ENCODE measurements at regions not wholly inside any gene's neighbourhood (a gene's known extent, or its start where the extent isn't known, plus 50 kb on each side); places are given as distances from the start of the nearest gene placed in this dataset.

DNA sequence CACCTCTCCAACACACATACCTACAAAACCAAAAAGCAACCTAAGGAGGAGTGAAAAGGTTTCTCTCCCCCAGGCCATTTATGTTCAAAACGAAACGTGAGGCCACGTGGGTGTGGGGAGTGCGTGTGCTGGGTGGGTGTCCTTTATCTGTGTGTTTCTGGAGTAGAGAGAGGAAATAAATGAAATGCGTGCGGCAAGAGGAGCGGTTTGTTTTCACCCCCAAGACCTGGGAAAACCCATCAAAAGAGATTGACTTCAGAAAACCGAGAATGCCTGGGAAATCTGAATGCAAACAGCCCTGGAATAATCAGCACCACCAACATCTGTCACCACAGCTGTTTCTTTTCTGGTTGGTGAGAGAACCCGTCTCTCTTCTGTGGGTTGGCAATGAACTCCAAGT is 137.4 kb downstream of the INSIG2 start:
- no peaks in the 10 kb centered on the region for H3K36me3 ChIP-seq (ENCODE audit: control insufficient read depth, insufficient read depth, low read length)
- no peak for DNase-seq (ENCODE audit: extremely low read depth, insufficient read length)
- no peaks in the 10 kb centered on the region for H3K27me3 ChIP-seq (replicated peaks; ENCODE audit: control insufficient read depth, insufficient read depth, low read length)
- no peak overlapping the region for H3K4me3 ChIP-seq (replicated peaks; ENCODE audit: low read depth, low read length)
- TF ChIP-seq CTCF (IDR thresholded peaks at IDR 0.05; ENCODE audit: insufficient read depth, low read length, poor library complexity, severe bottlenecking): no peak

DNA sequence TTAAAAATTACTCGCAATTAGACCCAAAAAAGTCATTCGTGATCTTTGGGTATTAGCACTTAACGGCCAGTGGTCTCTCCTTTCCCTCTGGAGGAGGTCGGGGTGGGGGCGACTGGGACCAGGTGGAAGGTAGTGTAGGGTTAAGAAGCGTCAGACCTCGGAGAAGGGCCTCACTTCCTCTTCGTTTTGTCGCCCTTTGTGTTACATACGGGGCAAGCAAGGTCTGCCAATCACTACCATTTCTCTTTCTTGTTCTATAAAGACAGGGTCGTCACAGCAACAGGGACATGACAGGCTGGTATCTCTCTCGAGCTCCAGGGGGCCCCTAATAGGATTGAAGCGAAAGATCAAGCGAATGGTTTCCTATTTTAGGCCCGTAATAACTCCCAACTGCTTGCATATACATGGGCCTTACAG is 136.6 kb downstream of the INSIG2 start:
- TF ChIP-seq CTCF (IDR thresholded peaks at IDR 0.05; ENCODE audit: insufficient read depth, low read length, poor library complexity, severe bottlenecking): no peak
- DNase-seq (ENCODE audit: extremely low read depth, insufficient read length): no peak
- Histone ChIP-seq H3K36me3 (ENCODE audit: control insufficient read depth, insufficient read depth, low read length) (no peaks in the 10 kb centered on the region), H3K27me3 (replicated peaks; ENCODE audit: control insufficient read depth, insufficient read depth, low read length) (no peaks in the 10 kb centered on the region), H3K4me3 (replicated peaks; ENCODE audit: low read depth, low read length) (peak overlapping the region; percentile 67)

GRCh38 chr2:118223992-118224894 is 136.0 kb downstream of the INSIG2 start:
- DNase-seq (ENCODE audit: extremely low read depth, insufficient read length): peak; percentile 59
- no peaks in the 10 kb centered on the region for H3K27me3 ChIP-seq (replicated peaks; ENCODE audit: control insufficient read depth, insufficient read depth, low read length)
- no peak for TF ChIP-seq CTCF (IDR thresholded peaks at IDR 0.05; ENCODE audit: insufficient read depth, low read length, poor library complexity, severe bottlenecking)

GRCh38 chr2:118223511-118223991 is 135.3 kb downstream of the INSIG2 start:
- TF ChIP-seq CTCF (IDR thresholded peaks at IDR 0.05; ENCODE audit: insufficient read depth, low read length, poor library complexity, severe bottlenecking): no peak
- peak overlapping the region; percentile 67 for H3K4me3 ChIP-seq (replicated peaks; ENCODE audit: low read depth, low read length)
- no peaks in the 10 kb centered on the region for H3K27me3 ChIP-seq (replicated peaks; ENCODE audit: control insufficient read depth, insufficient read depth, low read length)
- no peaks in the 10 kb centered on the region for H3K36me3 ChIP-seq (ENCODE audit: control insufficient read depth, insufficient read depth, low read length)
- peak; percentile 9 for DNase-seq (ENCODE audit: extremely low read depth, insufficient read length)

More at GRCh38 chr2:118223992-118224894, 136.0 kb downstream of the INSIG2 start:
- Histone ChIP-seq H3K36me3 (ENCODE audit: control insufficient read depth, insufficient read depth, low read length) (no peaks in the 10 kb centered on the region), H3K4me3 (replicated peaks; ENCODE audit: low read depth, low read length) (peak overlapping the region; percentile 67)

GRCh38 chr2:118222672-118223421 is 134.6 kb downstream of the INSIG2 start:
- TF ChIP-seq CTCF (IDR thresholded peaks at IDR 0.05; ENCODE audit: insufficient read depth, low read length, poor library complexity, severe bottlenecking): no peak
- no peak for DNase-seq (ENCODE audit: extremely low read depth, insufficient read length)
- Histone ChIP-seq H3K4me3 (replicated peaks; ENCODE audit: low read depth, low read length) (peak overlapping the region; percentile 67), H3K36me3 (ENCODE audit: control insufficient read depth, insufficient read depth, low read length) (no peaks in the 10 kb centered on the region), H3K27me3 (replicated peaks; ENCODE audit: control insufficient read depth, insufficient read depth, low read length) (no peaks in the 10 kb centered on the region)
